OCI-LY7 (cell line): ENCODE measurements at regions not wholly inside any gene's neighbourhood (a gene's known extent, or its start where the extent isn't known, plus 50 kb on each side); places are given as distances from the start of the nearest gene placed in this dataset.

Source experiments
- BruUV-seq: library from RNA; stranded (reverse); fragments of 400-500 nt; replicated peaks from 2 replicates; lab custom pipeline; 2021; lab: Mats Ljungman, UMichigan
- CTCF ChIA-PET: fragments of 300-600 bp; sonication (Branson Sonifier 250); formaldehyde crosslinking; loops from one replicate; lab custom pipeline; 2022; ENCODE audit warnings: antibody characterized with exemption; ENCODE audit not compliant: unreplicated experiment; lab: Charles Lee
- POLR2A ChIA-PET: fragments of 300-600 bp; sonication (Branson Sonifier 250); formaldehyde crosslinking; loops from one replicate; lab custom pipeline; 2022; ENCODE audit warnings: antibody characterized with exemption; lab: Charles Lee
- DNase-seq: peaks from one replicate; pipeline ENCODE4 v3.0.0-alpha.2; 2015; ENCODE audit warnings: low spot score
- H2AFZ ChIP-seq: fragments of 200-600 bp; sonication (generic), shearing (Covaris generic); 2 replicates; pipeline ENCODE4 v1.6.1; 2014; ENCODE audit warnings: mild to moderate bottlenecking, antibody characterized with exemption, low read length, moderate library complexity
- H3K27ac ChIP-seq: fragments of 200-600 bp; sonication (generic); 2 replicates; pipeline ENCODE4 v1.5.1; 2014; ENCODE audit warnings: mixed run types, low read depth, mild to moderate bottlenecking, moderate library complexity, low read length, inconsistent platforms; ENCODE audit not compliant: poor library complexity, severe bottlenecking
- H3K36me3 ChIP-seq: fragments of 200-600 bp; sonication (generic); 2 replicates; pipeline ENCODE4 v1.6.1; 2014; ENCODE audit warnings: mild to moderate bottlenecking, antibody characterized with exemption, low read length, moderate library complexity, mixed read lengths; ENCODE audit not compliant: insufficient read depth
- H3K4me1 ChIP-seq: fragments of 200-600 bp; sonication (generic); 2 replicates; pipeline ENCODE4 v1.5.1; 2014; ENCODE audit warnings: mild to moderate bottlenecking, low read length; ENCODE audit not compliant: insufficient read depth, poor library complexity, severe bottlenecking
- H3K4me2 ChIP-seq: fragments of 200-600 bp; sonication (generic); 2 replicates; pipeline ENCODE4 v1.6.1; 2014; ENCODE audit warnings: mild to moderate bottlenecking, low read length
- H3K4me3 ChIP-seq: fragments of 200-600 bp; sonication (generic); 2 replicates; pipeline ENCODE4 v1.5.1; 2014; ENCODE audit warnings: mild to moderate bottlenecking, low read depth, low read length; ENCODE audit not compliant: poor library complexity, severe bottlenecking
- H3K79me2 ChIP-seq: fragments of 200-600 bp; sonication (generic); 2 replicates; pipeline ENCODE4 v1.6.1; 2016; ENCODE audit warnings: low read depth, mild to moderate bottlenecking, low read length, moderate library complexity, mixed read lengths; ENCODE audit not compliant: insufficient read depth
- H3K9me2 ChIP-seq: fragments of 200-600 bp; sonication (generic); 2 replicates; pipeline ENCODE4 v1.6.1; 2016; ENCODE audit warnings: mild to moderate bottlenecking, low read length, mixed read lengths; ENCODE audit not compliant: insufficient read depth
- H3K9me3 ChIP-seq: fragments of 200-600 bp; sonication (generic); 2 replicates; pipeline ENCODE4 v1.6.1; 2014; ENCODE audit warnings: mild to moderate bottlenecking, mixed run types, low read length, mixed read lengths
- H4K20me1 ChIP-seq: fragments of 200-600 bp; sonication (generic); 2 replicates; pipeline ENCODE4 v1.6.1; 2014; ENCODE audit warnings: mild to moderate bottlenecking, antibody characterized with exemption, low read length, moderate library complexity, mixed read lengths; ENCODE audit not compliant: insufficient read depth
- CTCF ChIP-seq: fragments of 200-600 bp; sonication (generic); conservative IDR thresholded peaks from 2 replicates; pipeline ENCODE4 v1.5.1; 2014; ENCODE audit warnings: mild to moderate bottlenecking, antibody characterized with exemption, low read length, moderate library complexity, mixed read lengths
- EZH2phosphoT487 ChIP-seq: fragments of 200-600 bp; sonication (generic); IDR thresholded peaks from 2 replicates; pipeline ENCODE4 v1.6.1; 2018; ENCODE audit warnings: low read depth, borderline replicate concordance, mild to moderate bottlenecking, mixed run types, antibody characterized with exemption, low read length, moderate library complexity, mixed read lengths
- intact Hi-C: fragments of 100-400 bp; cut with micrococcal nuclease; formaldehyde crosslinking; loops from one replicate; pipeline ENCODE4 v1.10.0; 2022; ENCODE audit not compliant: unreplicated experiment

GRCh38 chr6:91340896-91341395, 754.1 kb upstream of the MAP3K7 start:
- no peak overlapping the region for H2AFZ ChIP-seq
- H4K20me1 ChIP-seq, result no peaks in the 10 kb centered on the region
- H3K27ac ChIP-seq, result no peak overlapping the region
- ChIA-PET POLR2A (no interaction called here), CTCF (no interaction called here)
- H3K9me3 ChIP-seq, result no peaks in the 10 kb centered on the region
- no peaks in the 10 kb centered on the region for H3K36me3 ChIP-seq
- BruUV-seq, result no TSS peak
- H3K4me3 ChIP-seq, result no peak overlapping the region
- H3K79me2 ChIP-seq, result no peaks in the 10 kb centered on the region
- no peak overlapping the region for H3K4me2 ChIP-seq
- intact Hi-C loops, result no loop called here
- no peak for TF ChIP-seq CTCF
- no peak for TF ChIP-seq EZH2phosphoT487
- DNase-seq, result no peak
- H3K4me1 ChIP-seq, result no peaks in the 10 kb centered on the region
- no peaks in the 10 kb centered on the region for H3K9me2 ChIP-seq

GRCh38 chr6:91337967-91338366, 751.1 kb upstream of the MAP3K7 start:
- Histone ChIP-seq H3K4me3 (no peak overlapping the region), H2AFZ (no peak overlapping the region), H3K9me3 (no peaks in the 10 kb centered on the region), H4K20me1 (no peaks in the 10 kb centered on the region), H3K27ac (no peak overlapping the region), H3K79me2 (no peaks in the 10 kb centered on the region), H3K4me2 (no peak overlapping the region), H3K4me1 (no peaks in the 10 kb centered on the region), H3K9me2 (no peaks in the 10 kb centered on the region), H3K36me3 (no peaks in the 10 kb centered on the region)
- ChIA-PET POLR2A (interaction anchor here (0.9 to 1.4 kb wide), 2 partner anchors 9 to 36 kb away, joined by 4 to 5 read pairs; no protein-coding TSS in a partner anchor), CTCF (no interaction called here)
- no peak for TF ChIP-seq EZH2phosphoT487
- TF ChIP-seq CTCF, result peak; percentile 51
- intact Hi-C loops, result no loop called here
- no TSS peak for BruUV-seq
- no peak for DNase-seq

- ChIA-PET CTCF (no interaction called here), POLR2A (interaction anchor here (0.6 to 0.7 kb wide), 3 partner anchors 191 to 1213 kb away, joined by 3 to 4 read pairs (median 3); no protein-coding TSS in a partner anchor)
- Histone ChIP-seq H3K36me3 (no peaks in the 10 kb centered on the region), H4K20me1 (no peaks in the 10 kb centered on the region), H3K79me2 (no peaks in the 10 kb centered on the region), H3K9me2 (no peaks in the 10 kb centered on the region), H3K9me3 (no peaks in the 10 kb centered on the region), H3K27ac (no peak overlapping the region), H2AFZ (no peak overlapping the region), H3K4me1 (no peaks in the 10 kb centered on the region), H3K4me3 (no peak overlapping the region), H3K4me2 (no peak overlapping the region)
- DNase-seq, result no peak
- intact Hi-C loops, result no loop called here
- no TSS peak for BruUV-seq
- TF ChIP-seq EZH2phosphoT487 (no peak), CTCF (no peak)
Measured at GRCh38 chr6:91330896-91331295, 744.0 kb upstream of the MAP3K7 start.
